Stimulated activated memory B cell treated with anti-CD40 and anti-IgM and Interleukin-4, amounts not matched to agents 10 μg/mL and 1 μg/mL and 100 μg/mL, for 72 hours (primary cell): ENCODE measurements at regions not wholly inside any gene's neighbourhood (a gene's known extent, or its start where the extent isn't known, plus 50 kb on each side); places are given as distances from the start of the nearest gene placed in this dataset.
"Not testable (repeated sequence)": the region's sequence is repeated elsewhere in the genome, so short reads cannot be mapped to it uniquely, and the experiment has no call there.

Source experiments
- ATAC-seq: fragments of 150-1000 bp; cut with Tn5 transposase; 2 replicates; pipeline ENCODE4 v1.10.0; 2021
- H3K27ac Mint-ChIP-seq: one replicate; pipeline ENCODE4 v1.8.0; 2022; ENCODE audit warnings: mild to moderate bottlenecking, mixed read lengths
- H3K27me3 Mint-ChIP-seq: one replicate; pipeline ENCODE4 v1.8.0; 2022; ENCODE audit warnings: mixed read lengths
- H3K36me3 Mint-ChIP-seq: one replicate; pipeline ENCODE4 v1.8.0; 2022; ENCODE audit warnings: mixed read lengths
- H3K4me1 Mint-ChIP-seq: one replicate; pipeline ENCODE4 v1.8.0; 2022; ENCODE audit warnings: mixed read lengths
- H3K4me3 Mint-ChIP-seq: one replicate; pipeline ENCODE4 v1.8.0; 2022; ENCODE audit warnings: mild to moderate bottlenecking, moderate library complexity, mixed read lengths
- H3K9me3 Mint-ChIP-seq: one replicate; pipeline ENCODE4 v1.8.0; 2022; ENCODE audit warnings: mixed read lengths

GRCh38 chr4:120261117-120261516 is 194.5 kb upstream of the MAD2L1 start:
- Mint-ChIP-seq H3K4me1 (no peaks in the 10 kb centered on the region), H3K27ac (no peak overlapping the region), H3K27me3 (no peaks in the 10 kb centered on the region), H3K4me3 (no peak overlapping the region), H3K9me3 (no peaks in the 10 kb centered on the region), H3K36me3 (no peaks in the 10 kb centered on the region)
- ATAC-seq = no peak

- not testable (repeated sequence) for ATAC-seq, H3K4me3 Mint-ChIP-seq, H3K36me3 Mint-ChIP-seq, H3K27ac Mint-ChIP-seq, H3K4me1 Mint-ChIP-seq, H3K27me3 Mint-ChIP-seq, H3K9me3 Mint-ChIP-seq
Observed at GRCh38 chr4:120256112-120256775, 189.6 kb upstream of the MAD2L1 start.

- Mint-ChIP-seq H3K9me3 (no peaks in the 10 kb centered on the region), H3K36me3 (no peaks in the 10 kb centered on the region), H3K4me1 (no peaks in the 10 kb centered on the region), H3K4me3 (no peak overlapping the region), H3K27me3 (no peaks in the 10 kb centered on the region), H3K27ac (no peak overlapping the region)
- no peak for ATAC-seq
Observed at GRCh38 chr4:120238277-120238973, 171.8 kb upstream of the MAD2L1 start.

- H3K4me3 Mint-ChIP-seq = no peak overlapping the region
- no peaks in the 10 kb centered on the region for H3K27me3 Mint-ChIP-seq
- no peak for ATAC-seq
- H3K9me3 Mint-ChIP-seq = peaks cover 4% of the 10 kb centered on the region
- no peaks in the 10 kb centered on the region for H3K4me1 Mint-ChIP-seq
- H3K36me3 Mint-ChIP-seq = no peaks in the 10 kb centered on the region
- H3K27ac Mint-ChIP-seq = no peak overlapping the region
Observed at GRCh38 chr4:120236873-120237272, 170.2 kb upstream of the MAD2L1 start.

GRCh38 chr4:120232050-120232449 is 165.4 kb upstream of the MAD2L1 start:
- no peak overlapping the region for H3K27ac Mint-ChIP-seq
- no peak for ATAC-seq
- peaks cover 4% of the 10 kb centered on the region for H3K9me3 Mint-ChIP-seq
- H3K27me3 Mint-ChIP-seq = no peaks in the 10 kb centered on the region
- no peaks in the 10 kb centered on the region for H3K4me1 Mint-ChIP-seq
- no peaks in the 10 kb centered on the region for H3K36me3 Mint-ChIP-seq
- H3K4me3 Mint-ChIP-seq = no peak overlapping the region

GRCh38 chr4:120228086-120228485 is 161.4 kb upstream of the MAD2L1 start:
- no peak overlapping the region for H3K27ac Mint-ChIP-seq
- H3K27me3 Mint-ChIP-seq = no peaks in the 10 kb centered on the region
- no peaks in the 10 kb centered on the region for H3K4me1 Mint-ChIP-seq
- no peaks in the 10 kb centered on the region for H3K36me3 Mint-ChIP-seq
- no peak overlapping the region for H3K4me3 Mint-ChIP-seq
- peaks cover 4% of the 10 kb centered on the region for H3K9me3 Mint-ChIP-seq
- ATAC-seq = no peak

GRCh38 chr4:120227554-120227953 is 160.9 kb upstream of the MAD2L1 start:
- Mint-ChIP-seq H3K27ac (no peak overlapping the region), H3K4me1 (no peaks in the 10 kb centered on the region), H3K36me3 (no peaks in the 10 kb centered on the region), H3K27me3 (no peaks in the 10 kb centered on the region), H3K9me3 (peaks cover 4% of the 10 kb centered on the region), H3K4me3 (no peak overlapping the region)
- no peak for ATAC-seq

- H3K27ac Mint-ChIP-seq = no peak overlapping the region
- H3K27me3 Mint-ChIP-seq = no peaks in the 10 kb centered on the region
- no peaks in the 10 kb centered on the region for H3K9me3 Mint-ChIP-seq
- no peak overlapping the region for H3K4me3 Mint-ChIP-seq
- no peaks in the 10 kb centered on the region for H3K36me3 Mint-ChIP-seq
- H3K4me1 Mint-ChIP-seq = no peaks in the 10 kb centered on the region
- ATAC-seq = no peak
Observed at GRCh38 chr4:120225527-120225926, 158.9 kb upstream of the MAD2L1 start.

GRCh38 chr4:120218981-120219380 is 152.3 kb upstream of the MAD2L1 start:
- Mint-ChIP-seq H3K27ac (no peak overlapping the region), H3K4me3 (no peak overlapping the region), H3K4me1 (no peaks in the 10 kb centered on the region), H3K36me3 (no peaks in the 10 kb centered on the region), H3K9me3 (peaks cover 5% of the 10 kb centered on the region), H3K27me3 (no peaks in the 10 kb centered on the region)
- ATAC-seq = no peak

- Mint-ChIP-seq H3K27me3 (no peaks in the 10 kb centered on the region), H3K9me3 (peaks cover 5% of the 10 kb centered on the region), H3K4me1 (no peaks in the 10 kb centered on the region), H3K36me3 (no peaks in the 10 kb centered on the region), H3K4me3 (no peak overlapping the region), H3K27ac (no peak overlapping the region)
- ATAC-seq = no peak
Observed at GRCh38 chr4:120215350-120215749, 148.7 kb upstream of the MAD2L1 start.

GRCh38 chr4:120211408-120212015 is 144.9 kb upstream of the MAD2L1 start:
- Mint-ChIP-seq H3K4me3 (no peak overlapping the region), H3K27ac (no peak overlapping the region), H3K9me3 (no peaks in the 10 kb centered on the region), H3K27me3 (no peaks in the 10 kb centered on the region), H3K36me3 (no peaks in the 10 kb centered on the region), H3K4me1 (no peaks in the 10 kb centered on the region)
- no peak for ATAC-seq

- no peak overlapping the region for H3K4me3 Mint-ChIP-seq
- no peaks in the 10 kb centered on the region for H3K27me3 Mint-ChIP-seq
- H3K27ac Mint-ChIP-seq = no peak overlapping the region
- no peaks in the 10 kb centered on the region for H3K36me3 Mint-ChIP-seq
- no peak for ATAC-seq
- no peaks in the 10 kb centered on the region for H3K9me3 Mint-ChIP-seq
- no peaks in the 10 kb centered on the region for H3K4me1 Mint-ChIP-seq
Observed at GRCh38 chr4:120209706-120210105, 143.1 kb upstream of the MAD2L1 start.

- H3K9me3 Mint-ChIP-seq = no peaks in the 10 kb centered on the region
- no peaks in the 10 kb centered on the region for H3K27me3 Mint-ChIP-seq
- no peak overlapping the region for H3K4me3 Mint-ChIP-seq
- no peak overlapping the region for H3K27ac Mint-ChIP-seq
- no peaks in the 10 kb centered on the region for H3K4me1 Mint-ChIP-seq
- no peak for ATAC-seq
- H3K36me3 Mint-ChIP-seq = no peaks in the 10 kb centered on the region
Observed at GRCh38 chr4:120207021-120207420, 140.4 kb upstream of the MAD2L1 start.

GRCh38 chr4:120202222-120202621 is 135.6 kb upstream of the MAD2L1 start:
- no peak for ATAC-seq
- Mint-ChIP-seq H3K27ac (no peak overlapping the region), H3K36me3 (no peaks in the 10 kb centered on the region), H3K4me3 (no peak overlapping the region), H3K27me3 (no peaks in the 10 kb centered on the region), H3K4me1 (no peaks in the 10 kb centered on the region), H3K9me3 (no peaks in the 10 kb centered on the region)

GRCh38 chr4:120200573-120201110 is 134.0 kb upstream of the MAD2L1 start:
- H3K4me3 Mint-ChIP-seq, ATAC-seq, H3K9me3 Mint-ChIP-seq, H3K27ac Mint-ChIP-seq, H3K36me3 Mint-ChIP-seq, H3K4me1 Mint-ChIP-seq, H3K27me3 Mint-ChIP-seq: not testable (repeated sequence)

- Mint-ChIP-seq H3K9me3 (no peaks in the 10 kb centered on the region), H3K27ac (no peak overlapping the region), H3K27me3 (no peaks in the 10 kb centered on the region), H3K36me3 (no peaks in the 10 kb centered on the region), H3K4me3 (no peak overlapping the region), H3K4me1 (no peaks in the 10 kb centered on the region)
- no peak for ATAC-seq
Observed at GRCh38 chr4:120198411-120198810, 131.8 kb upstream of the MAD2L1 start.
